ACC112 (cell line): ENCODE measurements at regions not wholly inside any gene's neighbourhood (a gene's known extent, or its start where the extent isn't known, plus 50 kb on each side); places are given as distances from the start of the nearest gene placed in this dataset.
A peak's percentile ranks its signal among the peaks of the same experiment; 100 is the strongest.

Experiments
- H2AFZ ChIP-seq: fragments of 200-600 bp; sonication (generic); one replicate; pipeline ENCODE4 v1.6.0; 2017; ENCODE audit warnings: antibody characterized with exemption, low read length; ENCODE audit not compliant: unreplicated experiment
- H3K27ac ChIP-seq: fragments of 200-600 bp; sonication (generic); 2 replicates; pipeline ENCODE4 v1.5.1; 2014; ENCODE audit warnings: low read depth, mild to moderate bottlenecking, antibody characterized with exemption, low read length, moderate library complexity
- H3K27me3 ChIP-seq: fragments of 200-600 bp; sonication (generic); 2 replicates; pipeline ENCODE4 v1.6.1; 2014; ENCODE audit warnings: mild to moderate bottlenecking, antibody characterized with exemption, low read length, moderate library complexity, mixed read lengths; ENCODE audit not compliant: insufficient read depth
- H3K36me3 ChIP-seq: fragments of 200-600 bp; sonication (generic); 2 replicates; pipeline ENCODE4 v1.6.1; 2016; ENCODE audit warnings: mild to moderate bottlenecking, antibody characterized with exemption, low read length, moderate library complexity, mixed read lengths; ENCODE audit not compliant: insufficient read depth
- H3K4me1 ChIP-seq: fragments of 200-600 bp; sonication (generic); one replicate; pipeline ENCODE4 v1.6.1; 2016; ENCODE audit warnings: low read length, mixed read lengths; ENCODE audit not compliant: insufficient read depth, unreplicated experiment, control insufficient read depth
- H3K4me3 ChIP-seq: fragments of 200-600 bp; sonication (generic); 2 replicates; pipeline ENCODE4 v1.5.1; 2014; ENCODE audit warnings: mild to moderate bottlenecking, low read depth, low read length
- H3K79me2 ChIP-seq: fragments of 200-600 bp; sonication (generic); one replicate; pipeline ENCODE4 v1.6.0; 2016; ENCODE audit warnings: low read length; ENCODE audit not compliant: control insufficient read depth, unreplicated experiment, insufficient read depth

GRCh38 chr2:107466984-107467773, 359.5 kb upstream of the RGPD4 start:
- H3K79me2 ChIP-seq: no peaks in the 10 kb centered on the region
- H3K4me3 ChIP-seq: no peak overlapping the region
- H3K36me3 ChIP-seq: no peaks in the 10 kb centered on the region
- H3K4me1 ChIP-seq: no peaks in the 10 kb centered on the region
- H3K27ac ChIP-seq: no peak overlapping the region
- no peak overlapping the region for H2AFZ ChIP-seq
- no peaks in the 10 kb centered on the region for H3K27me3 ChIP-seq

GRCh38 chr2:107469437-107469995, 357.2 kb upstream of the RGPD4 start:
- Histone ChIP-seq H3K79me2 (no peaks in the 10 kb centered on the region), H2AFZ (no peak overlapping the region), H3K36me3 (no peaks in the 10 kb centered on the region), H3K27me3 (no peaks in the 10 kb centered on the region), H3K27ac (no peak overlapping the region), H3K4me1 (no peaks in the 10 kb centered on the region), H3K4me3 (no peak overlapping the region)

GRCh38 chr2:107473150-107473549, 353.5 kb upstream of the RGPD4 start:
- Histone ChIP-seq H3K4me1 (no peaks in the 10 kb centered on the region), H3K27me3 (no peaks in the 10 kb centered on the region), H2AFZ (no peak overlapping the region), H3K36me3 (no peaks in the 10 kb centered on the region), H3K79me2 (no peaks in the 10 kb centered on the region), H3K4me3 (no peak overlapping the region), H3K27ac (no peak overlapping the region)

- Histone ChIP-seq H3K27ac (no peak overlapping the region), H3K79me2 (no peaks in the 10 kb centered on the region), H2AFZ (no peak overlapping the region), H3K4me3 (no peak overlapping the region), H3K36me3 (no peaks in the 10 kb centered on the region), H3K4me1 (no peaks in the 10 kb centered on the region), H3K27me3 (no peaks in the 10 kb centered on the region)
Measured at GRCh38 chr2:107475859-107476258, 350.8 kb upstream of the RGPD4 start.

GRCh38 chr2:107502539-107502938, 324.2 kb upstream of the RGPD4 start:
- Histone ChIP-seq H3K79me2 (no peaks in the 10 kb centered on the region), H2AFZ (no peak overlapping the region), H3K36me3 (no peaks in the 10 kb centered on the region), H3K4me3 (no peak overlapping the region), H3K4me1 (no peaks in the 10 kb centered on the region), H3K27ac (no peak overlapping the region), H3K27me3 (peaks cover 4% of the 10 kb centered on the region; the same call in 1 of the 2 replicates)

GRCh38 chr2:107511970-107512789, 314.5 kb upstream of the RGPD4 start:
- Histone ChIP-seq H2AFZ (no peak overlapping the region), H3K27me3 (no peaks in the 10 kb centered on the region), H3K79me2 (no peaks in the 10 kb centered on the region), H3K36me3 (no peaks in the 10 kb centered on the region), H3K4me3 (no peak overlapping the region), H3K4me1 (no peaks in the 10 kb centered on the region), H3K27ac (no peak overlapping the region)

GRCh38 chr2:107525406-107525805, 301.3 kb upstream of the RGPD4 start:
- 0 out of 2 replicates have a peak overlapping the region, but pooled peaks have one; percentile 23 for H3K27ac ChIP-seq
- H3K36me3 ChIP-seq: no peaks in the 10 kb centered on the region
- H2AFZ ChIP-seq: no peak overlapping the region
- H3K4me3 ChIP-seq: no peak overlapping the region
- peaks cover 8% of the 10 kb centered on the region for H3K4me1 ChIP-seq
- H3K79me2 ChIP-seq: no peaks in the 10 kb centered on the region
- H3K27me3 ChIP-seq: no peaks in the 10 kb centered on the region

- no peak overlapping the region for H3K4me3 ChIP-seq
- H3K4me1 ChIP-seq: peaks cover 8% of the 10 kb centered on the region
- no peaks in the 10 kb centered on the region for H3K36me3 ChIP-seq
- H2AFZ ChIP-seq: no peak overlapping the region
- no peaks in the 10 kb centered on the region for H3K79me2 ChIP-seq
- no peaks in the 10 kb centered on the region for H3K27me3 ChIP-seq
- no peak overlapping the region for H3K27ac ChIP-seq
Measured at GRCh38 chr2:107529146-107529545, 297.5 kb upstream of the RGPD4 start.

- H2AFZ ChIP-seq: no peak overlapping the region
- no peaks in the 10 kb centered on the region for H3K79me2 ChIP-seq
- no peaks in the 10 kb centered on the region for H3K36me3 ChIP-seq
- H3K27ac ChIP-seq: no peak overlapping the region
- no peaks in the 10 kb centered on the region for H3K27me3 ChIP-seq
- H3K4me3 ChIP-seq: no peak overlapping the region
- peaks cover 4% of the 10 kb centered on the region for H3K4me1 ChIP-seq
Measured at GRCh38 chr2:107530046-107530445, 296.6 kb upstream of the RGPD4 start.

GRCh38 chr2:107534926-107535325, 291.8 kb upstream of the RGPD4 start:
- Histone ChIP-seq H2AFZ (no peak overlapping the region), H3K4me3 (no peak overlapping the region), H3K79me2 (no peaks in the 10 kb centered on the region), H3K4me1 (no peaks in the 10 kb centered on the region), H3K27me3 (no peaks in the 10 kb centered on the region), H3K36me3 (no peaks in the 10 kb centered on the region), H3K27ac (no peak overlapping the region)
